RWPE2 (cell line): ENCODE measurements at regions not wholly inside any gene's neighbourhood (a gene's known extent, or its start where the extent isn't known, plus 50 kb on each side); places are given as distances from the start of the nearest gene placed in this dataset.
"Not testable (repeated sequence)": the region's sequence is repeated elsewhere in the genome, so short reads cannot be mapped to it uniquely, and the experiment has no call there.

Experiments
- ATAC-seq: fragments of 200-7000 bp; cut with Tn5 transposase; 3 replicates; pipeline ENCODE4 v1.9.1; 2021; ENCODE audit warnings: low read depth
- DNase-seq: peaks from one replicate; pipeline ENCODE4 v3.0.0-alpha.2; 2020; ENCODE audit warnings: low spot score
- H3K27ac ChIP-seq: fragments of 450-650 bp; 2 replicates; pipeline ENCODE4 v1.5.1; 2017; ENCODE audit warnings: mild to moderate bottlenecking; ENCODE audit not compliant: poor library complexity, severe bottlenecking
- H3K27me3 ChIP-seq: fragments of 250-450 bp; sonication (Bioruptor Pico); 2 replicates; pipeline ENCODE4 v1.5.1; 2021; ENCODE audit warnings: mild to moderate bottlenecking, moderate library complexity; ENCODE audit not compliant: insufficient read depth, poor library complexity, severe bottlenecking
- H3K36me3 ChIP-seq: fragments of 250-450 bp; sonication (Bioruptor Pico); 2 replicates; pipeline ENCODE4 v1.5.1; 2020; ENCODE audit warnings: low read depth, mild to moderate bottlenecking, moderate library complexity
- H3K4me1 ChIP-seq: fragments of 250-450 bp; sonication (Bioruptor Pico); 2 replicates; pipeline ENCODE4 v1.5.1; 2021; ENCODE audit warnings: mild to moderate bottlenecking, moderate library complexity; ENCODE audit not compliant: insufficient read depth, poor library complexity, severe bottlenecking
- H3K4me3 ChIP-seq: fragments of 250-450 bp; sonication (Bioruptor Pico); 2 replicates; pipeline ENCODE4 v1.5.1; 2021; ENCODE audit warnings: mild to moderate bottlenecking, moderate library complexity; ENCODE audit not compliant: severe bottlenecking
- H3K9me3 ChIP-seq: fragments of 250-450 bp; sonication (Bioruptor Pico); 2 replicates; pipeline ENCODE4 v1.5.1; 2021; ENCODE audit warnings: mild to moderate bottlenecking, moderate library complexity; ENCODE audit not compliant: severe bottlenecking
- CTCF ChIP-seq: fragments of 450-650 bp; IDR thresholded peaks from one replicate; pipeline ENCODE4 v1.5.1; 2017; ENCODE audit warnings: mild to moderate bottlenecking, moderate library complexity; ENCODE audit not compliant: poor library complexity, severe bottlenecking

- no peak for DNase-seq
- Histone ChIP-seq H3K9me3 (no peaks in the 10 kb centered on the region), H3K27me3 (no peaks in the 10 kb centered on the region), H3K36me3 (no peaks in the 10 kb centered on the region), H3K27ac (peak overlapping the region; percentile 12), H3K4me1 (peaks cover 6% of the 10 kb centered on the region), H3K4me3 (no peak overlapping the region)
- peak; percentile 97 for ATAC-seq
- no peak for TF ChIP-seq CTCF
Measured at GRCh38 chr2:190759749-190760213, 110.9 kb downstream of the NAB1 start.

GRCh38 chr2:190760353-190761150 is 111.7 kb downstream of the NAB1 start:
- not testable (repeated sequence) for H3K36me3 ChIP-seq, H3K4me3 ChIP-seq, H3K9me3 ChIP-seq, H3K4me1 ChIP-seq, DNase-seq, ATAC-seq, H3K27me3 ChIP-seq
- H3K27ac ChIP-seq: peak overlapping the region; percentile 12

- H3K4me1 ChIP-seq, H3K27ac ChIP-seq, H3K4me3 ChIP-seq, H3K27me3 ChIP-seq, H3K36me3 ChIP-seq, ATAC-seq, DNase-seq, H3K9me3 ChIP-seq: not testable (repeated sequence)
Measured at GRCh38 chr2:190761216-190761615, 112.3 kb downstream of the NAB1 start.

- Histone ChIP-seq H3K4me3 (no peak overlapping the region), H3K27me3 (no peaks in the 10 kb centered on the region), H3K4me1 (peaks cover 12% of the 10 kb centered on the region), H3K27ac (no peak overlapping the region), H3K36me3 (no peaks in the 10 kb centered on the region), H3K9me3 (no peaks in the 10 kb centered on the region)
- DNase-seq: no peak
- TF ChIP-seq CTCF: no peak
- ATAC-seq: no peak
Measured at GRCh38 chr2:190762566-190762965, 113.7 kb downstream of the NAB1 start.

GRCh38 chr2:190763100-190763499 is 114.2 kb downstream of the NAB1 start:
- Histone ChIP-seq H3K4me1 (peaks cover 12% of the 10 kb centered on the region), H3K4me3 (no peak overlapping the region), H3K9me3 (no peaks in the 10 kb centered on the region), H3K27me3 (no peaks in the 10 kb centered on the region), H3K27ac (no peak overlapping the region), H3K36me3 (no peaks in the 10 kb centered on the region)
- TF ChIP-seq CTCF: no peak
- ATAC-seq: no peak
- DNase-seq: no peak
